ENCODE measurements at regions not wholly inside any gene's neighbourhood (a gene's known extent, or its start where the extent isn't known, plus 50 kb on each side); places are given as distances from the start of the nearest gene placed in this dataset.
"Not testable (repeated sequence)": the region's sequence is repeated elsewhere in the genome, so short reads cannot be mapped to it uniquely, and the experiment has no call there.

DNA sequence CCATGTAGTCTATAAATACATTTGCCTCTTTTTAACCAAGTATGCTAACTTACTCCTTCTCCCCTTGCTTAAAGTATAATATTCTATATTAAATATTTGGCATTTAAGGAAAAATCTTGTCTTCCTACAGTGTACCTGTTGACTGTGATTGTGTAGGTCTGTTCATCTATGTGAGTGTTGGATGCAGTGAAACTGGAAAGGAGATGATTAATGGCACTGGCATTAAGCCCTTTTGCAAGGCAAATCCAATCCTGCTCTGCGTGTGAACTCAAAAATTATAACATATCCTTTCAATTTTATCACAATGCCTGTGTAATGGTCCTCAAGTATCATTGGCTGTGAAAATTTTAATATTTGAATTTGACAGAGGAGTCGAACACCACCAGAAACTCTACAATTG is 565.0 kb downstream of the KCNT2 start:
- intact Hi-C loops (cut with DNase I) = no loop called here
- WGBS = 77% methylated on average over 2 of the region's 2 CpGs

DNA sequence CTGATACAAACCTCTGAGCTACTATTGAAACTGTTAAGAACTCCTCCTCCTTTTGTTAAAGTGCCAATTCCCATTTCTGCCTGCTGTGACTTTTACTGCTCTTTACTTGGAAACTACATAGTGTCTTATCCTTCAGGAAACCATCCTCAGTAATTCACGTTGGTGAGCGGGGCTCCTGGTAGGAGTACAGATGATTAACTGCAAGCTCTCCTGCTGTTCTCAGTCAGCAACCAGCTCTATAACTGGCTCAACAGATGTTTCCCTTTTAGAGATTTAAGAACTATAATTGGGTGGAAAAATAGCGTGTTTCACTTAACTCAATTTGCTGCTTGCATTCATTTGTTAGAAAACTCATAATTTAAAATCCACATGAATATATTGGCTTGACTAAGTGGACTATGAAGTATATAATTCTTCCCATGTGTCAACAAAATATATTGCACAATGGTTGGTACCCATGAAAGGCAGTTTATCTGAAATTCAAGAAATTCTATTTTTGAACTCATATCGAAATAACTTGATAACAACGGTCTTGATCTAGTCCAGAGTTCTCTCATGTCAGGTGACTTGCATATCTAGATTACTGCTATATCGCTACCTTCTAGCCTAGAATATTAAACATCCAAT is 574.0 kb downstream of the KCNT2 start:
- Histone ChIP-seq H3K4me1 (ENCODE audit: control insufficient read depth, insufficient read depth, low read length) (no peaks in the 10 kb centered on the region), H3K27me3 (ENCODE audit: control insufficient read depth, insufficient read depth) (no peaks in the 10 kb centered on the region), H3K27ac (ENCODE audit: low read length) (no peak overlapping the region), H3K9me3 (ENCODE audit: control insufficient read depth, low read length) (no peaks in the 10 kb centered on the region), H3K4me3 (ENCODE audit: low read length) (no peak overlapping the region)
- 36% methylated on average over 6 of the region's 6 CpGs for WGBS
- ATAC-seq = no peak
- no peak for DNase-seq
- intact Hi-C loops (cut with DNase I) = no loop called here

More for the DNA sequence above, 565.0 kb downstream of the KCNT2 start:
- no peak for DNase-seq
- Histone ChIP-seq H3K4me3 (ENCODE audit: low read length) (no peak overlapping the region), H3K27me3 (ENCODE audit: control insufficient read depth, insufficient read depth) (no peaks in the 10 kb centered on the region), H3K9me3 (ENCODE audit: control insufficient read depth, low read length) (no peaks in the 10 kb centered on the region), H3K4me1 (ENCODE audit: control insufficient read depth, insufficient read depth, low read length) (no peaks in the 10 kb centered on the region), H3K27ac (ENCODE audit: low read length) (no peak overlapping the region)
- ATAC-seq = no peak

DNA sequence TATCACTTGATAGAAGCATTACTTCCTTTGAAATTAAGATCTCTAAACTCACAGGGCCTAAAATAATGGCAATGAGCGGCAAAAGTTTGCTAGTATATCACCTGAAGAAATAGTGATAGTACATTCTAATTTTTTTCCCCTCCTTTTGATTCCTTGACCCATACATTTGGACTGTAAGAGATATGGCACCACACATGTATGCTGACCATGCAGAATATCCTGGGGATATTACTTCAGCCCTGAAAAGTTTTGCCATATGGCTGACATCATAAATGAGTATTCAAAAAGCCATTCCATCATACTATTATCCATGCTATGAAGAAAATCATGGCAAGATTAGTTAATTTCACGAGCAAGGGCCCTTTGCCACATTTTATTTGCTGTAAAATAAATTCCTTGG is 576.9 kb downstream of the KCNT2 start:
- H3K27me3 ChIP-seq (ENCODE audit: control insufficient read depth, insufficient read depth); DNase-seq; H3K27ac ChIP-seq (ENCODE audit: low read length); H3K9me3 ChIP-seq (ENCODE audit: control insufficient read depth, low read length); H3K4me3 ChIP-seq (ENCODE audit: low read length); ATAC-seq; intact Hi-C loops (cut with DNase I); H3K4me1 ChIP-seq (ENCODE audit: control insufficient read depth, insufficient read depth, low read length): not testable (repeated sequence)
- WGBS = 69% methylated on average over 2 of the region's 2 CpGs

DNA sequence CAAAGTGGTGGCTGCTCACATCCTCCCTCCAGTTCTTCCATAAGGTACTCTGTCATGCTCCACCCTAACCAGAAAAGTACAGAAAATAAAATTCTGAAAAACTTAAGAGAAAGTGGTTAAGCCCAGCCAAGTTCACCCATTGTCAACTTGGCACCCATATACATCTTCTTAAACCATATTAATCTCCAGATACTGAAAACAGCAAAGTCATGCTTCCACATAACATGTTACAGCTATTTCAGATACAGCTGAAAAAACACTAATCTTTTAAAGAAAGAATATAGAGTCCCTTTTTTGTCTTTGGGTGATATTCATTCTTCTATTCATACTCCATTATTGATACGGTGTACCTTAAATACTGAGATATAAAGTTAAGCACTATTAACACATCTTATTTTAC is 577.8 kb downstream of the KCNT2 start:
- H3K4me1 ChIP-seq (ENCODE audit: control insufficient read depth, insufficient read depth, low read length) = no peaks in the 10 kb centered on the region
- no peak overlapping the region for H3K4me3 ChIP-seq (ENCODE audit: low read length)
- 95% methylated on average over 1 of the region's 1 CpG for WGBS
- intact Hi-C loops (cut with DNase I) = no loop called here
- H3K27ac ChIP-seq (ENCODE audit: low read length) = no peak overlapping the region
- ATAC-seq (no peak), DNase-seq (no peak)
- no peaks in the 10 kb centered on the region for H3K9me3 ChIP-seq (ENCODE audit: control insufficient read depth, low read length)
- no peaks in the 10 kb centered on the region for H3K27me3 ChIP-seq (ENCODE audit: control insufficient read depth, insufficient read depth)

DNA sequence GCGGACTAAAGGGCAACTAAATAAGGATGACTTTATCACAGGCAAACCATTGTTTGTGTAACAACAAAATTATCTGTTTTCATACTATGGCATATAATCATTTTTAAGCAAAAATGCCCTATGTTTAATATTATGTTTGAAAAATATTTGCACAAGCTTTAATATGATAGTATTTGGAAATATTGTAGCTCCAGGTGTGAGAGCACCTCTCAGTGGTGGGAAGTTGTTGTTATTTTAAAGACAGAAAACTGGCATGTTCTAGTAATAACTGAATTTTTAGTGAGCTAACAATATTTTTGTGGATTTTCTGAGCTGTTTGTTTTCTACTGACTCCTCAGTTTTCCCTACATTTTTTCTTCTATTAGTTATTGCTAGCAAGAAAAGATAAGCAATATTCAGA is 578.8 kb downstream of the KCNT2 start:
- ATAC-seq (no peak), DNase-seq (no peak)
- H3K4me1 ChIP-seq (ENCODE audit: control insufficient read depth, insufficient read depth, low read length) = no peaks in the 10 kb centered on the region
- 88% methylated on average over 1 of the region's 1 CpG for WGBS
- intact Hi-C loops (cut with DNase I) = no loop called here
- no peaks in the 10 kb centered on the region for H3K9me3 ChIP-seq (ENCODE audit: control insufficient read depth, low read length)
- no peak overlapping the region for H3K27ac ChIP-seq (ENCODE audit: low read length)
- no peak overlapping the region for H3K4me3 ChIP-seq (ENCODE audit: low read length)
- no peaks in the 10 kb centered on the region for H3K27me3 ChIP-seq (ENCODE audit: control insufficient read depth, insufficient read depth)

DNA sequence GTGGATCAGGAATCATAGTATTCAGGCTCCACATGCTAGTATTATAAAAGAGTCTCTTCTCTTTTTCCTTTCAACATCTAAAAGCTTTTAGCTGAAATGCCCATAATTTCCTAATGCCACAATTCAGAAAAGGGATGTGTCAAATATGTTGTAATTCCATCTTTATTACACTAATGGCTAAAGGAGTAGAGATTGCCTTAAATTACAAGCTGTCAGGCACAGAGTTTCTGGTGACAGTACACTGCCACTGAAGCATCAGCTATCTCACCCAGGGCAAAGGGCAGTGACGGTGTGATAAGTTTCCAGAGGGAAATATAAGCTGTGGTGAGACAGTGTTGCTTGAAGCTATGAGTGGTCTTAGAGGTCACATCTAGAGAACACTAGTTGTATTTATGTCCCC is 581.1 kb downstream of the KCNT2 start:
- DNase-seq (no peak), ATAC-seq (no peak)
- Histone ChIP-seq H3K4me3 (ENCODE audit: low read length) (no peak overlapping the region), H3K27me3 (ENCODE audit: control insufficient read depth, insufficient read depth) (no peaks in the 10 kb centered on the region), H3K27ac (ENCODE audit: low read length) (no peak overlapping the region), H3K9me3 (ENCODE audit: control insufficient read depth, low read length) (no peaks in the 10 kb centered on the region), H3K4me1 (ENCODE audit: control insufficient read depth, insufficient read depth, low read length) (no peaks in the 10 kb centered on the region)
- 25% methylated on average over 1 of the region's 1 CpG for WGBS
- intact Hi-C loops (cut with DNase I) = no loop called here

DNA sequence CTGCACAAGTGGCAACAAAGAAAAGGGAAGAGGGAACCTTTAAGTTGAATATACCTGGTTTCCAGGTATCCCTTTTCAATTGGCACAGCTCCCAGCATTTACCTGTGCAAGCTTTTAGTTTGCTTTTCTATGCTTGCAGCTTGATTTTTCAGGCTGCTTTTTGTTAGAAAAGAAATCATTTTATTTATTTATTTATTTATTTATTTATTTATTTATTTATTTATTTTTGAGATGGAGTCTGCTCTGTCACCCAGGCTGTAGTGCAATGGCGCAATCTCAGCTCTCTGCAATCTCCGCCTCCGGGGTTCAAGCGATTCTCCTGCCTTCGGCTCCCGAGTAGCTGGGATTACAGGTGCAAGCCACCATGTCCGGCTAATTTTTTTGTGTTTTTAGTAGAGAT is 587.1 kb downstream of the KCNT2 start:
- H3K27me3 ChIP-seq (ENCODE audit: control insufficient read depth, insufficient read depth); H3K27ac ChIP-seq (ENCODE audit: low read length); ATAC-seq; H3K4me1 ChIP-seq (ENCODE audit: control insufficient read depth, insufficient read depth, low read length); intact Hi-C loops (cut with DNase I); DNase-seq; H3K9me3 ChIP-seq (ENCODE audit: control insufficient read depth, low read length); H3K4me3 ChIP-seq (ENCODE audit: low read length): not testable (repeated sequence)
- WGBS = 96% methylated on average over 7 of the region's 7 CpGs

DNA sequence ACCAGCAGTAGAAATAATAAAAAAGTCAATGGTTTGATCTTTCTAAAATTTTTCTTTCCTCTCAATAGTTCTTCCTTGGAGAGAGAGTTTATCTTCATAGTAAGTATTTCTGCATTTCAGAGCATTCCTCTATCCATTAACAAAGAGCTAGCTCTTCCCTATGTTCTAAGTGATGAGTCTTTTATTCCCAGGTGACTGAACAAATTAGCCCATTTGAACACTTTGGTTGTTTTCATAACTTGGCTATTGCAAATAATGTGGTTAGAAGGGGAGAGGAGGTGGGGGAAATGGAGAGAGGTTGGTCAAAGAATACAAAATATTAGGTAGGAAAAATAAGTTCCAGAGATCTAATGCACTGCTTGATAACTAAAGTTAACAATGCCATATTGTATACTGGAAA is 598.9 kb downstream of the KCNT2 start:
- DNase-seq = no peak

DNA sequence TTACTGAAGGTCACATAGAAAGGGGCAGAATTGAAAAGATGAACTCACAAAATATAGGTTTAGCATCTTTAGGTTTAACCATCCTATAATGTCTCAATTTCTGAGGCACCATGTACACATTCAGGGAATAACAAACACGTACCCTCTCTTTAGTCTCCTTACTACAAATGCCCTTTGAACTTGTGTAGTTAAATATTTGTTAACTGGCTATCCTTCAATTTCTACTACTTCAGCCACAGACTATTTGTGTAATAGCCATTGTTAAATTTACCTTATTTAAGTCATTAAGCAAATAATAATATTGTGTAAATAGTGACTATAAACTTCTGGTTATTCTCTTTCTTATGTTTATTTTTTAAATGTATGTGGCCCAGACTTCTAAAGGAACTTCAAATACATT is 600.5 kb downstream of the KCNT2 start:
- intact Hi-C loops (cut with DNase I) = no loop called here
- DNase-seq (no peak), ATAC-seq (no peak)
- no peak overlapping the region for H3K4me3 ChIP-seq (ENCODE audit: low read length)
- no peaks in the 10 kb centered on the region for H3K27me3 ChIP-seq (ENCODE audit: control insufficient read depth, insufficient read depth)
- H3K27ac ChIP-seq (ENCODE audit: low read length) = no peak overlapping the region
- H3K9me3 ChIP-seq (ENCODE audit: control insufficient read depth, low read length) = no peaks in the 10 kb centered on the region
- H3K4me1 ChIP-seq (ENCODE audit: control insufficient read depth, insufficient read depth, low read length) = no peaks in the 10 kb centered on the region
- WGBS = 79% methylated on average over 1 of the region's 1 CpG

More for the DNA sequence above, 598.9 kb downstream of the KCNT2 start:
- no peaks in the 10 kb centered on the region for H3K9me3 ChIP-seq (ENCODE audit: control insufficient read depth, low read length)
- ATAC-seq = no peak
- intact Hi-C loops (cut with DNase I) = no loop called here
- no peaks in the 10 kb centered on the region for H3K4me1 ChIP-seq (ENCODE audit: control insufficient read depth, insufficient read depth, low read length)
- no peak overlapping the region for H3K27ac ChIP-seq (ENCODE audit: low read length)
- H3K4me3 ChIP-seq (ENCODE audit: low read length) = no peak overlapping the region
- no peaks in the 10 kb centered on the region for H3K27me3 ChIP-seq (ENCODE audit: control insufficient read depth, insufficient read depth)

DNA sequence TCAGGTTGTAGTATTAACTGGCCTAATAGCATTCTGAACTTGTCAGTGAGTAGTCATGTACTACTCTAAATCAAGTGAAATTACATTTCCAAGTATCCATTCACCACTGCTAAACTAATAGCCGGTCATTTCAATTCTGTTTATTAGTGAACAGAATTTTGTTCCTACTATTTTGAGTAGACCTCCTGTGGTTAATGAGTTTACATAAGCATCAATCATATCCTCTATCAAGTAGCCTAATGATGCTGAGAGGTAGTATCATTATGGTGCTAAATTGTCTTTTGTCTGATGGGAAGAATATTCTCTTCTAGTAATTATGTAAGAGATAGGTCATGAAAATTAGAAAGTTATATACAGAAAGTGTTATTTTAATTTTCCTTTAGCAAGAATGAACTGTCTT is 602.8 kb downstream of the KCNT2 start:
- ATAC-seq = no peak
- WGBS = 92% methylated on average over 1 of the region's 1 CpG
- Histone ChIP-seq H3K4me3 (ENCODE audit: low read length) (no peak overlapping the region), H3K9me3 (ENCODE audit: control insufficient read depth, low read length) (no peaks in the 10 kb centered on the region), H3K27me3 (ENCODE audit: control insufficient read depth, insufficient read depth) (no peaks in the 10 kb centered on the region), H3K27ac (ENCODE audit: low read length) (no peak overlapping the region), H3K4me1 (ENCODE audit: control insufficient read depth, insufficient read depth, low read length) (no peaks in the 10 kb centered on the region)
- intact Hi-C loops (cut with DNase I) = no loop called here
- no peak for DNase-seq

DNA sequence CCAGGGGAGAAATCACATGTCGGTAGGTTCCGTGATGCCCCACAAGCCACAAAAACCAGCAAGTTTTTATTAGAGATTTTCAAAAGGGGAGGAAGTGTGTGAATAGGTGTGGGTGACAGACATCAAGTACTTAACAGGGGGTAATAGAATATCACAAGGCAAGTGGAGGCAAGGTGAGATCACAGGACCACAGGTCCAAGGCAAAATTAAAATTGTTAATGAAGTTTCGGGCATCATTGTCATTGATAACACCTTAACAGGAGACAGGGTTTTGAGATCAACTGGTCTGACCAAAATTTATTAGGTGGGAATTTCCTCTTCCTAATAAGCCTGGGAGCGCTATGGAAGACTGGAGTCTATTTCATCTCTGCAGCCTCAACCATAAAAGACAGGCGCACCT is 603.9 kb downstream of the KCNT2 start:
- intact Hi-C loops (cut with DNase I); H3K9me3 ChIP-seq (ENCODE audit: control insufficient read depth, low read length); H3K4me1 ChIP-seq (ENCODE audit: control insufficient read depth, insufficient read depth, low read length); H3K4me3 ChIP-seq (ENCODE audit: low read length); H3K27ac ChIP-seq (ENCODE audit: low read length); DNase-seq; H3K27me3 ChIP-seq (ENCODE audit: control insufficient read depth, insufficient read depth); ATAC-seq: not testable (repeated sequence)
- WGBS = 70% methylated on average over 5 of the region's 5 CpGs

DNA sequence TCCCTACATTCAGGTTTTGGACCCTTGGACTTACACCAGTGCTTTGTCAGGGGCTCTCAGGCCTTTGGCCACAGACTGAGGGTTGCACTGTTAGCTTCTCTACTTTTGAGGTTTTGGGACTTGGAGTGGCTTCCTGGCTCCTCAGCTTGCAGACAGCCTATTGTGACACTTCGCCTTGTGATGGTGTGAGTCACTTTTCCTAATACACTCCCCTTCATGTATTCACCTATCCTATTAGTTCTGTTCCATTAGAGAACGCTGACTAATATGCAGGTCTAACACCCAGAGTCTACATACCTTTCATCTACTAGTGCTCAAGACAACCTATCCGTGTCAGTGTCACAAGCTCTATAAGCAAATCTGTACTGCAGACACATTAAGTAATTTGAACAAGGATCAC is 605.3 kb downstream of the KCNT2 start:
- Histone ChIP-seq H3K4me1 (ENCODE audit: control insufficient read depth, insufficient read depth, low read length) (no peaks in the 10 kb centered on the region), H3K27me3 (ENCODE audit: control insufficient read depth, insufficient read depth) (no peaks in the 10 kb centered on the region), H3K27ac (ENCODE audit: low read length) (no peak overlapping the region), H3K9me3 (ENCODE audit: control insufficient read depth, low read length) (no peaks in the 10 kb centered on the region), H3K4me3 (ENCODE audit: low read length) (no peak overlapping the region)
- intact Hi-C loops (cut with DNase I) = no loop called here
- 78% methylated on average over 3 of the region's 3 CpGs for WGBS
- ATAC-seq = no peak
- no peak for DNase-seq
